ENCODE measurements at regions not wholly inside any gene's neighbourhood (a gene's known extent, or its start where the extent isn't known, plus 50 kb on each side); places are given as distances from the start of the nearest gene placed in this dataset.

DNA sequence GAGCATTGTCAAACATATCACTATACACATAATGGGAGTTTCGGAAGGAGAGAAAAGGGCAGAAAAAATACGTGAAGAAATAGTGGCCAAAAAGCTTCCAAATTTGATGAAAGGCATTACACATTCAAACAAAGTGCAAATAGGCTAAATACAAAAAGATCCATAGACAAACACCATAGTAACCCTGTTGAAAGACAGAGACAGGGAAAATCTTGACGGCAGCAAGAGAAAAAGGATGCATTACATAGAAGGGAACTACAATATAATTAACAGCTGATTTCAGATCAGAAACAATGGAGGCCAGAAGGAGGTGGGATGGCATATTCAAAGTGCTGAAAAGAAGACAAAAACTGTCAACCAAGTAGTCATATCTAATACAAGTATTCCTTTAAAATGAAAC, 170.8 kb downstream of the MRPL14 start (continued):
- peak; percentile 84; the same call in 1 of the 2 replicates for TF ChIP-seq MTA3 (IDR thresholded peaks at IDR 0.05; ENCODE audit: borderline replicate concordance)
- TF ChIP-seq TEAD4 (IDR thresholded peaks at IDR 0.05; ENCODE audit: low read length), result 0 out of 2 replicates have a peak, but pooled peaks have one; percentile 11
- TF ChIP-seq TEAD4 (CRISPR knock-in tag; IDR thresholded peaks at IDR 0.05; ENCODE audit: borderline replicate concordance), result no peak
- TF ChIP-seq NCOR1 (IDR thresholded peaks at IDR 0.05), result no peak
- TF ChIP-seq NR2C2 (CRISPR knock-in tag; IDR thresholded peaks at IDR 0.05), result no peak
- no peak for TF ChIP-seq NR2C2 (tag; IDR thresholded peaks at IDR 0.05)
- peak; percentile 82; the same call in 1 of the 2 replicates for TF ChIP-seq NBN (IDR thresholded peaks at IDR 0.05; ENCODE audit: low read depth)
- TF ChIP-seq TOE1 (IDR thresholded peaks at IDR 0.05; ENCODE audit: borderline replicate concordance), result 0 out of 2 replicates have a peak, but pooled peaks have one; percentile 39
- no peak for TF ChIP-seq TOE1 (CRISPR knock-in tag; IDR thresholded peaks at IDR 0.05; ENCODE audit: borderline replicate concordance, low read depth)
- peak; percentile 92; the same call in 1 of the 2 replicates for TF ChIP-seq XRCC3 (IDR thresholded peaks at IDR 0.05)
- no peak for TF ChIP-seq KAT2B (IDR thresholded peaks at IDR 0.05; ENCODE audit: low read depth, low read length)
- peak; percentile 97 for TF ChIP-seq CBX5 (IDR thresholded peaks at IDR 0.05; ENCODE audit: borderline replicate concordance, low read depth)
- TF ChIP-seq, protein P1, sequence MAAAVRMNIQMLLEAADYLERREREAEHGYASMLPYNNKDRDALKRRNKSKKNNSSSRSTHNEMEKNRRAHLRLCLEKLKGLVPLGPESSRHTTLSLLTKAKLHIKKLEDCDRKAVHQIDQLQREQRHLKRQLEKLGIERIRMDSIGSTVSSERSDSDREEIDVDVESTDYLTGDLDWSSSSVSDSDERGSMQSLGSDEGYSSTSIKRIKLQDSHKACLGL (CRISPR knock-in tag; IDR thresholded peaks at IDR 0.05; ENCODE audit: borderline replicate concordance, poor library complexity, severe bottlenecking), result no peak
- no peak for TF ChIP-seq ZNF444 (CRISPR knock-in tag; IDR thresholded peaks at IDR 0.05)
- no peak for TF ChIP-seq SREBF1 (IDR thresholded peaks at IDR 0.05; ENCODE audit: borderline replicate concordance, low read depth, low read length)
- TF ChIP-seq, protein P2, sequence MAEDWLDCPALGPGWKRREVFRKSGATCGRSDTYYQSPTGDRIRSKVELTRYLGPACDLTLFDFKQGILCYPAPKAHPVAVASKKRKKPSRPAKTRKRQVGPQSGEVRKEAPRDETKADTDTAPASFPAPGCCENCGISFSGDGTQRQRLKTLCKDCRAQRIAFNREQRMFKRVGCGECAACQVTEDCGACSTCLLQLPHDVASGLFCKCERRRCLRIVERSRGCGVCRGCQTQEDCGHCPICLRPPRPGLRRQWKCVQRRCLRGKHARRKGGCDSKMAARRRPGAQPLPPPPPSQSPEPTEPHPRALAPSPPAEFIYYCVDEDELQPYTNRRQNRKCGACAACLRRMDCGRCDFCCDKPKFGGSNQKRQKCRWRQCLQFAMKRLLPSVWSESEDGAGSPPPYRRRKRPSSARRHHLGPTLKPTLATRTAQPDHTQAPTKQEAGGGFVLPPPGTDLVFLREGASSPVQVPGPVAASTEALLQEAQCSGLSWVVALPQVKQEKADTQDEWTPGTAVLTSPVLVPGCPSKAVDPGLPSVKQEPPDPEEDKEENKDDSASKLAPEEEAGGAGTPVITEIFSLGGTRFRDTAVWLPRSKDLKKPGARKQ (CRISPR knock-in tag; IDR thresholded peaks at IDR 0.05), result peak; percentile 99
- TF ChIP-seq KLF13 (tag; IDR thresholded peaks at IDR 0.05; ENCODE audit: borderline replicate concordance, low read depth), result no peak
- no peak for TF ChIP-seq ZNF311 (CRISPR knock-in tag; IDR thresholded peaks at IDR 0.05)
- peak in 1 of 2 experiments; percentile 100; a peak in 2 of 3 replicates for TF ChIP-seq CBX3 (IDR thresholded peaks at IDR 0.05; ENCODE audit: borderline replicate concordance in 1 of 2, low read length in 2 of 2)
- TF ChIP-seq, protein P3, sequence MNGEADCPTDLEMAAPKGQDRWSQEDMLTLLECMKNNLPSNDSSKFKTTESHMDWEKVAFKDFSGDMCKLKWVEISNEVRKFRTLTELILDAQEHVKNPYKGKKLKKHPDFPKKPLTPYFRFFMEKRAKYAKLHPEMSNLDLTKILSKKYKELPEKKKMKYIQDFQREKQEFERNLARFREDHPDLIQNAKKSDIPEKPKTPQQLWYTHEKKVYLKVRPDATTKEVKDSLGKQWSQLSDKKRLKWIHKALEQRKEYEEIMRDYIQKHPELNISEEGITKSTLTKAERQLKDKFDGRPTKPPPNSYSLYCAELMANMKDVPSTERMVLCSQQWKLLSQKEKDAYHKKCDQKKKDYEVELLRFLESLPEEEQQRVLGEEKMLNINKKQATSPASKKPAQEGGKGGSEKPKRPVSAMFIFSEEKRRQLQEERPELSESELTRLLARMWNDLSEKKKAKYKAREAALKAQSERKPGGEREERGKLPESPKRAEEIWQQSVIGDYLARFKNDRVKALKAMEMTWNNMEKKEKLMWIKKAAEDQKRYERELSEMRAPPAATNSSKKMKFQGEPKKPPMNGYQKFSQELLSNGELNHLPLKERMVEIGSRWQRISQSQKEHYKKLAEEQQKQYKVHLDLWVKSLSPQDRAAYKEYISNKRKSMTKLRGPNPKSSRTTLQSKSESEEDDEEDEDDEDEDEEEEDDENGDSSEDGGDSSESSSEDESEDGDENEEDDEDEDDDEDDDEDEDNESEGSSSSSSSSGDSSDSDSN (IDR thresholded peaks at IDR 0.05; ENCODE audit: borderline replicate concordance in 1 of 2, low read depth in 2 of 2, low read length in 2 of 2), result no peak

All from K562 (cell line).